NCI-H510A (cell line): ENCODE measurements at regions not wholly inside any gene's neighbourhood (a gene's known extent, or its start where the extent isn't known, plus 50 kb on each side); places are given as distances from the start of the nearest gene placed in this dataset.
"Not testable (repeated sequence)": the region's sequence is repeated elsewhere in the genome, so short reads cannot be mapped to it uniquely, and the experiment has no call there.

ENCODE experiments used
- DNase-seq: peaks from one replicate; lab custom pipeline; 2025; lab: John Stamatoyannopoulos, UW

GRCh38 chr2:144751142-144751905 lies 231.4 kb upstream of the ZEB2 start:
- DNase-seq = no peak

GRCh38 chr2:144749188-144749587 lies 229.3 kb upstream of the ZEB2 start:
- DNase-seq = no peak

GRCh38 chr2:144748443-144748842 lies 228.5 kb upstream of the ZEB2 start:
- no peak for DNase-seq

GRCh38 chr2:144747571-144747970 lies 227.7 kb upstream of the ZEB2 start:
- no peak for DNase-seq

- no peak for DNase-seq
These were observed 225.5 kb upstream of the ZEB2 start for GRCh38 chr2:144745424-144745823.

GRCh38 chr2:144738749-144739148 lies 218.8 kb upstream of the ZEB2 start:
- DNase-seq = no peak

- DNase-seq = no peak
These were observed 210.8 kb upstream of the ZEB2 start for GRCh38 chr2:144730711-144731110.

GRCh38 chr2:144724460-144724859 lies 204.5 kb upstream of the ZEB2 start:
- DNase-seq = not testable (repeated sequence)

GRCh38 chr2:144718376-144718775 lies 198.5 kb upstream of the ZEB2 start:
- DNase-seq = no peak

- no peak for DNase-seq
These were observed 196.1 kb upstream of the ZEB2 start for GRCh38 chr2:144715992-144716391.

- DNase-seq = no peak
These were observed 193.5 kb upstream of the ZEB2 start for GRCh38 chr2:144713410-144713809.

- no peak for DNase-seq
These were observed 192.6 kb upstream of the ZEB2 start for GRCh38 chr2:144712550-144712940.

- DNase-seq = no peak
These were observed 192.0 kb upstream of the ZEB2 start for GRCh38 chr2:144711630-144712549.

- no peak for DNase-seq
These were observed 191.2 kb upstream of the ZEB2 start for GRCh38 chr2:144711084-144711483.

GRCh38 chr2:144708626-144709025 lies 188.7 kb upstream of the ZEB2 start:
- no peak for DNase-seq

- no peak for DNase-seq
These were observed 187.9 kb upstream of the ZEB2 start for GRCh38 chr2:144707736-144708326.

- no peak for DNase-seq
These were observed 186.7 kb upstream of the ZEB2 start for GRCh38 chr2:144706647-144707046.

- DNase-seq = no peak
These were observed 185.7 kb upstream of the ZEB2 start for GRCh38 chr2:144705328-144706245.

GRCh38 chr2:144704709-144705095 lies 184.8 kb upstream of the ZEB2 start:
- DNase-seq = no peak

- DNase-seq = no peak
These were observed 184.2 kb upstream of the ZEB2 start for GRCh38 chr2:144703852-144704708.

GRCh38 chr2:144702051-144702450 lies 182.1 kb upstream of the ZEB2 start:
- no peak for DNase-seq
